WTC11 (cell line): ENCODE measurements at regions not wholly inside any gene's neighbourhood (a gene's known extent, or its start where the extent isn't known, plus 50 kb on each side); places are given as distances from the start of the nearest gene placed in this dataset.

ENCODE experiments used
- ATAC-seq: fragments of 200-7000 bp; cut with Tn5 transposase; 2 replicates; pipeline ENCODE4 v1.10.0; 2021; ENCODE audit warnings: mild to moderate bottlenecking, moderate library complexity
- CTCF ChIA-PET: fragments of 300-600 bp; sonication (Branson Sonifier 250); formaldehyde crosslinking; loops from one replicate; lab custom pipeline; 2021; ENCODE audit warnings: antibody characterized with exemption; lab: Charles Lee
- POLR2A ChIA-PET: fragments of 350-600 bp; sonication (Branson Sonifier 250); formaldehyde crosslinking; loops from one replicate; lab custom pipeline; 2021; ENCODE audit warnings: antibody characterized with exemption; lab: Charles Lee
- DNase-seq: peaks from one replicate; pipeline ENCODE4 v3.0.0; 2021; ENCODE audit warnings: low spot score
- H3K27ac Mint-ChIP-seq: 2 replicates; pipeline ENCODE4 v1.8.0; 2021; ENCODE audit warnings: mixed read lengths
- H3K27me3 Mint-ChIP-seq: 2 replicates; pipeline ENCODE4 v1.8.0; 2021; ENCODE audit warnings: low read depth, mild to moderate bottlenecking, moderate library complexity, mixed read lengths
- H3K36me3 Mint-ChIP-seq: 2 replicates; pipeline ENCODE4 v1.8.0; 2021; ENCODE audit warnings: mixed read lengths
- H3K4me1 Mint-ChIP-seq: 2 replicates; pipeline ENCODE4 v1.8.0; 2022; ENCODE audit warnings: mixed read lengths
- H3K4me3 Mint-ChIP-seq: 2 replicates; pipeline ENCODE4 v1.8.0; 2021; ENCODE audit warnings: mild to moderate bottlenecking, moderate library complexity, mixed read lengths
- H3K9me3 Mint-ChIP-seq: 2 replicates; pipeline ENCODE4 v1.8.0; 2021; ENCODE audit warnings: mixed read lengths
- ARID4B ChIP-seq: sonication (generic); formaldehyde crosslinking; IDR thresholded peaks from 2 replicates; pipeline ENCODE4 v1.8.0; 2023; ENCODE audit warnings: missing genetic modification reagents, mild to moderate bottlenecking, borderline replicate concordance
- CDX4 ChIP-seq: fragments of 250-450 bp; sonication (Bioruptor Pico); IDR thresholded peaks from 2 replicates; pipeline ENCODE4 v1.9.0; 2021; ENCODE audit warnings: moderate library complexity, mild to moderate bottlenecking, inconsistent platforms, borderline replicate concordance
- CREB1 ChIP-seq: sonication (generic); formaldehyde crosslinking; IDR thresholded peaks from 2 replicates; pipeline ENCODE4 v1.8.0; 2023; ENCODE audit warnings: mild to moderate bottlenecking, missing genetic modification reagents
- FOXJ3 ChIP-seq: sonication (generic); formaldehyde crosslinking; IDR thresholded peaks from 2 replicates; pipeline ENCODE4 v1.9.0; 2021; ENCODE audit warnings: missing genetic modification reagents, mild to moderate bottlenecking, borderline replicate concordance
- GTF2I ChIP-seq: fragments of 250-450 bp; sonication (Bioruptor Pico); conservative IDR thresholded peaks from 2 replicates; pipeline ENCODE4 v1.4.0; 2021; ENCODE audit warnings: mild to moderate bottlenecking
- MYBL2 ChIP-seq: sonication (generic); formaldehyde crosslinking; IDR thresholded peaks from 2 replicates; pipeline ENCODE4 v1.8.1; 2023; ENCODE audit warnings: mild to moderate bottlenecking, moderate library complexity, missing genetic modification reagents
- NFE2L1 ChIP-seq: sonication (generic); formaldehyde crosslinking; IDR thresholded peaks from 2 replicates; pipeline ENCODE4 v1.8.1; 2023; ENCODE audit warnings: missing genetic modification reagents
- RELA ChIP-seq: sonication (generic); formaldehyde crosslinking; IDR thresholded peaks from 2 replicates; pipeline ENCODE4 v1.8.1; 2022; ENCODE audit warnings: missing genetic modification reagents, mild to moderate bottlenecking, borderline replicate concordance
- TP53 ChIP-seq: sonication (generic); formaldehyde crosslinking; IDR thresholded peaks from 2 replicates; pipeline ENCODE4 v1.8.1; 2023; ENCODE audit warnings: mild to moderate bottlenecking, missing genetic modification reagents
- USF1 ChIP-seq: sonication (generic); formaldehyde crosslinking; IDR thresholded peaks from 2 replicates; pipeline ENCODE4 v1.8.0; 2022; ENCODE audit warnings: mild to moderate bottlenecking, missing genetic modification reagents
- ZNF121 ChIP-seq: sonication (generic); formaldehyde crosslinking; IDR thresholded peaks from 2 replicates; pipeline ENCODE4 v1.8.0; 2023; ENCODE audit warnings: missing genetic modification reagents
- ZNF138 ChIP-seq: sonication (generic); formaldehyde crosslinking; conservative IDR thresholded peaks from 2 replicates; pipeline ENCODE4 v1.8.1; 2022; ENCODE audit warnings: mild to moderate bottlenecking, moderate library complexity, missing genetic modification reagents
- ZNF232 ChIP-seq: sonication (generic); formaldehyde crosslinking; IDR thresholded peaks from 2 replicates; pipeline ENCODE4 v1.8.0; 2022; ENCODE audit warnings: mild to moderate bottlenecking, missing genetic modification reagents
- ZNF263 ChIP-seq: sonication (generic); formaldehyde crosslinking; IDR thresholded peaks from 2 replicates; pipeline ENCODE4 v1.8.1; 2022; ENCODE audit warnings: low read depth, mild to moderate bottlenecking, moderate library complexity, missing genetic modification reagents
- ZNF396 ChIP-seq: fragments of 250-450 bp; sonication (Bioruptor Pico); IDR thresholded peaks from 2 replicates; pipeline ENCODE4 v1.8.0; 2021; ENCODE audit warnings: mild to moderate bottlenecking, moderate library complexity, borderline replicate concordance
- TF ChIP-seq, protein P1 (sequence below): sonication (generic); formaldehyde crosslinking; IDR thresholded peaks from 2 replicates; pipeline ENCODE4 v1.8.1; 2023; ENCODE audit warnings: mild to moderate bottlenecking, missing genetic modification reagents, borderline replicate concordance
- TF ChIP-seq, protein P2 (sequence below): sonication (generic); formaldehyde crosslinking; IDR thresholded peaks from 2 replicates; pipeline ENCODE4 v1.8.1; 2022; ENCODE audit warnings: low read depth, mild to moderate bottlenecking, moderate library complexity, missing genetic modification reagents, borderline replicate concordance
- TF ChIP-seq, protein P3 (sequence below): fragments of 250-450 bp; sonication (Bioruptor Pico); IDR thresholded peaks from 2 replicates; pipeline ENCODE4 v2.1.2; 2022; ENCODE audit warnings: mild to moderate bottlenecking, moderate library complexity
- TF ChIP-seq, protein P4 (sequence below): sonication (generic); formaldehyde crosslinking; IDR thresholded peaks from 2 replicates; pipeline ENCODE4 v1.8.0; 2023; ENCODE audit warnings: mild to moderate bottlenecking, missing genetic modification reagents

DNA sequence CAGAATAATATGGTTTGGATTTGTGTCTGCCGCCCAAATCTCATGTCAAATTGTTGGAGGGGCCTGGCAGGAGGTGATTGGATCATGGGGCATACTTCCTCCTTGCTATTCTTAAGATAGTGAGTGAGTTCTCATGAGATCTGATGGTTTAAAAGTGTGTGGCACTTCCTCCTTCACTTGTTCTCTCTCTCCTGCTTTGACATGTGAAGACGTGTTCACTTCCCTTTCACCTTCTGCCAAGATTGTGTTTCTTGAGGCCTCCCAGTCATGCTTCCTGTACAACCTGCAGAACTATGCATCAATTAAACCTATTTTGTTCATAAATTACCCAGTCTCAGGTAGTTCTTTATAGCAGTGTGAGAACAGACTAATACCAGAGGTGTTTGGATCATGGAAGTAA lies 325.7 kb upstream of the GIMD1 start:
- POLR2A ChIA-PET, result no interaction called here
- H3K4me3 Mint-ChIP-seq, result no peak overlapping the region
- no peak for TF ChIP-seq ZNF138 (CRISPR knock-in tag)
- no peak for TF ChIP-seq ZNF121 (CRISPR knock-in tag)
- no peak for TF ChIP-seq USF1
- no peak for TF ChIP-seq FOXJ3 (CRISPR knock-in tag)
- TF ChIP-seq, protein P1, sequence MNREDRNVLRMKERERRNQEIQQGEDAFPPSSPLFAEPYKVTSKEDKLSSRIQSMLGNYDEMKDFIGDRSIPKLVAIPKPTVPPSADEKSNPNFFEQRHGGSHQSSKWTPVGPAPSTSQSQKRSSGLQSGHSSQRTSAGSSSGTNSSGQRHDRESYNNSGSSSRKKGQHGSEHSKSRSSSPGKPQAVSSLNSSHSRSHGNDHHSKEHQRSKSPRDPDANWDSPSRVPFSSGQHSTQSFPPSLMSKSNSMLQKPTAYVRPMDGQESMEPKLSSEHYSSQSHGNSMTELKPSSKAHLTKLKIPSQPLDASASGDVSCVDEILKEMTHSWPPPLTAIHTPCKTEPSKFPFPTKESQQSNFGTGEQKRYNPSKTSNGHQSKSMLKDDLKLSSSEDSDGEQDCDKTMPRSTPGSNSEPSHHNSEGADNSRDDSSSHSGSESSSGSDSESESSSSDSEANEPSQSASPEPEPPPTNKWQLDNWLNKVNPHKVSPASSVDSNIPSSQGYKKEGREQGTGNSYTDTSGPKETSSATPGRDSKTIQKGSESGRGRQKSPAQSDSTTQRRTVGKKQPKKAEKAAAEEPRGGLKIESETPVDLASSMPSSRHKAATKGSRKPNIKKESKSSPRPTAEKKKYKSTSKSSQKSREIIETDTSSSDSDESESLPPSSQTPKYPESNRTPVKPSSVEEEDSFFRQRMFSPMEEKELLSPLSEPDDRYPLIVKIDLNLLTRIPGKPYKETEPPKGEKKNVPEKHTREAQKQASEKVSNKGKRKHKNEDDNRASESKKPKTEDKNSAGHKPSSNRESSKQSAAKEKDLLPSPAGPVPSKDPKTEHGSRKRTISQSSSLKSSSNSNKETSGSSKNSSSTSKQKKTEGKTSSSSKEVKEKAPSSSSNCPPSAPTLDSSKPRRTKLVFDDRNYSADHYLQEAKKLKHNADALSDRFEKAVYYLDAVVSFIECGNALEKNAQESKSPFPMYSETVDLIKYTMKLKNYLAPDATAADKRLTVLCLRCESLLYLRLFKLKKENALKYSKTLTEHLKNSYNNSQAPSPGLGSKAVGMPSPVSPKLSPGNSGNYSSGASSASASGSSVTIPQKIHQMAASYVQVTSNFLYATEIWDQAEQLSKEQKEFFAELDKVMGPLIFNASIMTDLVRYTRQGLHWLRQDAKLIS (CRISPR knock-in tag), result no peak
- TF ChIP-seq RELA (CRISPR knock-in tag), result no peak
- ATAC-seq, result no peak
- CTCF ChIA-PET, result no interaction called here
- no peaks in the 10 kb centered on the region for H3K9me3 Mint-ChIP-seq
- no peak for DNase-seq
- no peaks in the 10 kb centered on the region for H3K27me3 Mint-ChIP-seq
- peak overlapping the region; percentile 25; the same call in 1 of the 2 replicates for H3K27ac Mint-ChIP-seq
- H3K36me3 Mint-ChIP-seq, result no peaks in the 10 kb centered on the region
- H3K4me1 Mint-ChIP-seq, result no peaks in the 10 kb centered on the region

- ATAC-seq, result peak; percentile 65
- ChIA-PET CTCF (interaction anchor here (0.6 to 1.0 kb wide), 6 partner anchors 12 to 425 kb away, joined by 3 to 4 read pairs (median 3); no protein-coding TSS in a partner anchor), POLR2A (no interaction called here)
- H3K4me1 Mint-ChIP-seq, result peaks cover under 1% of the 10 kb centered on the region; the same call in 1 of the 2 replicates
- no peaks in the 10 kb centered on the region for H3K27me3 Mint-ChIP-seq
- TF ChIP-seq RELA (CRISPR knock-in tag) (no peak), ZNF263 (CRISPR knock-in tag) (no peak), NFE2L1 (CRISPR knock-in tag) (no peak), CREB1 (CRISPR knock-in tag) (no peak), GTF2I (CRISPR knock-in tag) (no peak), MYBL2 (no peak), USF1 (no peak), ZNF232 (CRISPR knock-in tag) (no peak), TP53 (no peak), ARID4B (no peak), CDX4 (CRISPR knock-in tag) (no peak), ZNF396 (CRISPR knock-in tag) (no peak)
- TF ChIP-seq, protein P2, sequence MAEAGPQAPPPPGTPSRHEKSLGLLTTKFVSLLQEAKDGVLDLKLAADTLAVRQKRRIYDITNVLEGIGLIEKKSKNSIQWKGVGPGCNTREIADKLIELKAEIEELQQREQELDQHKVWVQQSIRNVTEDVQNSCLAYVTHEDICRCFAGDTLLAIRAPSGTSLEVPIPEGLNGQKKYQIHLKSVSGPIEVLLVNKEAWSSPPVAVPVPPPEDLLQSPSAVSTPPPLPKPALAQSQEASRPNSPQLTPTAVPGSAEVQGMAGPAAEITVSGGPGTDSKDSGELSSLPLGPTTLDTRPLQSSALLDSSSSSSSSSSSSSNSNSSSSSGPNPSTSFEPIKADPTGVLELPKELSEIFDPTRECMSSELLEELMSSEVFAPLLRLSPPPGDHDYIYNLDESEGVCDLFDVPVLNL (CRISPR knock-in tag), result no peak
- TF ChIP-seq, protein P3, sequence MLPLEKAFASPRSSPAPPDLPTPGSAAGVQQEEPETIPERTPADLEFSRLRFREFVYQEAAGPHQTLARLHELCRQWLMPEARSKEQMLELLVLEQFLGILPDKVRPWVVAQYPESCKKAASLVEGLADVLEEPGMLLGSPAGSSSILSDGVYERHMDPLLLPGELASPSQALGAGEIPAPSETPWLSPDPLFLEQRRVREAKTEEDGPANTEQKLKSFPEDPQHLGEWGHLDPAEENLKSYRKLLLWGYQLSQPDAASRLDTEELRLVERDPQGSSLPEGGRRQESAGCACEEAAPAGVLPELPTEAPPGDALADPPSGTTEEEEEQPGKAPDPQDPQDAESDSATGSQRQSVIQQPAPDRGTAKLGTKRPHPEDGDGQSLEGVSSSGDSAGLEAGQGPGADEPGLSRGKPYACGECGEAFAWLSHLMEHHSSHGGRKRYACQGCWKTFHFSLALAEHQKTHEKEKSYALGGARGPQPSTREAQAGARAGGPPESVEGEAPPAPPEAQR (CRISPR knock-in tag), result no peak
- TF ChIP-seq, protein P4, sequence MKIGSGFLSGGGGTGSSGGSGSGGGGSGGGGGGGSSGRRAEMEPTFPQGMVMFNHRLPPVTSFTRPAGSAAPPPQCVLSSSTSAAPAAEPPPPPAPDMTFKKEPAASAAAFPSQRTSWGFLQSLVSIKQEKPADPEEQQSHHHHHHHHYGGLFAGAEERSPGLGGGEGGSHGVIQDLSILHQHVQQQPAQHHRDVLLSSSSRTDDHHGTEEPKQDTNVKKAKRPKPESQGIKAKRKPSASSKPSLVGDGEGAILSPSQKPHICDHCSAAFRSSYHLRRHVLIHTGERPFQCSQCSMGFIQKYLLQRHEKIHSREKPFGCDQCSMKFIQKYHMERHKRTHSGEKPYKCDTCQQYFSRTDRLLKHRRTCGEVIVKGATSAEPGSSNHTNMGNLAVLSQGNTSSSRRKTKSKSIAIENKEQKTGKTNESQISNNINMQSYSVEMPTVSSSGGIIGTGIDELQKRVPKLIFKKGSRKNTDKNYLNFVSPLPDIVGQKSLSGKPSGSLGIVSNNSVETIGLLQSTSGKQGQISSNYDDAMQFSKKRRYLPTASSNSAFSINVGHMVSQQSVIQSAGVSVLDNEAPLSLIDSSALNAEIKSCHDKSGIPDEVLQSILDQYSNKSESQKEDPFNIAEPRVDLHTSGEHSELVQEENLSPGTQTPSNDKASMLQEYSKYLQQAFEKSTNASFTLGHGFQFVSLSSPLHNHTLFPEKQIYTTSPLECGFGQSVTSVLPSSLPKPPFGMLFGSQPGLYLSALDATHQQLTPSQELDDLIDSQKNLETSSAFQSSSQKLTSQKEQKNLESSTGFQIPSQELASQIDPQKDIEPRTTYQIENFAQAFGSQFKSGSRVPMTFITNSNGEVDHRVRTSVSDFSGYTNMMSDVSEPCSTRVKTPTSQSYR (CRISPR knock-in tag), result no peak
- H3K9me3 Mint-ChIP-seq, result no peaks in the 10 kb centered on the region
- no peak overlapping the region for H3K27ac Mint-ChIP-seq
- no peak overlapping the region for H3K4me3 Mint-ChIP-seq
- no peak for DNase-seq
- no peaks in the 10 kb centered on the region for H3K36me3 Mint-ChIP-seq
Measured at GRCh38 chr4:106691749-106692148, 323.2 kb upstream of the GIMD1 start.
